H1 (cell line): ENCODE measurements at regions not wholly inside any gene's neighbourhood (a gene's known extent, or its start where the extent isn't known, plus 50 kb on each side); places are given as distances from the start of the nearest gene placed in this dataset.

ENCODE experiments used
- CTCF ChIA-PET: fragments of 300-600 bp; sonication (Branson Sonifier 250); formaldehyde crosslinking; loops from one replicate; lab custom pipeline; 2021; ENCODE audit not compliant: partially characterized antibody; lab: Charles Lee
- POLR2A ChIA-PET: fragments of 300-600 bp; sonication (Branson Sonifier 250); formaldehyde crosslinking; loops from one replicate; lab custom pipeline; 2021; ENCODE audit warnings: inconsistent platforms; ENCODE audit not compliant: partially characterized antibody; lab: Charles Lee
- DNase-seq, 2 experiments: peaks; one replicate each; pipeline versions ENCODE4 v3.0.0 to v3.0.0-alpha.2; 2010 to 2022; ENCODE audit warnings: low spot score in 2 of 2, low read depth in 1 of 2, mixed read lengths in 1 of 2
- FAIRE-seq: peaks from 2 replicates; lab custom pipeline; 2011; peaks lifted over from hg19 to GRCh38; lab: Jason Lieb, UNC
- H2AFZ ChIP-seq: 2 replicates; pipeline ENCODE4 v1.8.1; 2012; ENCODE audit warnings: low read length, inconsistent platforms
- H2AK5ac ChIP-seq: 2 replicates; pipeline ENCODE4 v1.6.1; 2013; ENCODE audit warnings: low read depth, low read length
- H2BK120ac ChIP-seq: replicated peaks from 2 replicates; pipeline ENCODE3; 2013; ENCODE audit warnings: low read depth, low read length, inconsistent platforms
- H2BK12ac ChIP-seq: 2 replicates; pipeline ENCODE4 v1.6.1; 2013; ENCODE audit warnings: low read depth, low read length
- H2BK15ac ChIP-seq: 2 replicates; pipeline ENCODE4 v1.6.1; 2013; ENCODE audit warnings: low read length
- H2BK20ac ChIP-seq: 2 replicates; pipeline ENCODE4 v1.6.1; 2013; ENCODE audit warnings: low read length
- H2BK5ac ChIP-seq: 2 replicates; pipeline ENCODE4 v1.6.1; 2013; ENCODE audit warnings: low read depth, low read length
- H3K14ac ChIP-seq: 2 replicates; pipeline ENCODE4 v1.6.1; 2013; ENCODE audit warnings: inconsistent platforms; ENCODE audit not compliant: insufficient read length
- H3K18ac ChIP-seq: 2 replicates; pipeline ENCODE4 v1.6.1; 2013; ENCODE audit warnings: low read length; ENCODE audit errors: extremely low read depth
- H3K23ac ChIP-seq: 2 replicates; pipeline ENCODE4 v1.6.1; 2013; ENCODE audit warnings: inconsistent platforms; ENCODE audit not compliant: insufficient read length
- H3K23me2 ChIP-seq: 2 replicates; pipeline ENCODE4 v1.6.1; 2013; ENCODE audit warnings: low read depth, low read length
- H3K27ac ChIP-seq: 2 replicates; pipeline ENCODE4 v1.6.1; 2011; ENCODE audit warnings: low read depth, low read length, inconsistent platforms
- H3K27me3 ChIP-seq, 4 experiments: replicated peaks in 1 of 4; 1 replicate in 1 of 4; 2 replicates in 3 of 4; pipeline versions ENCODE4 v1.6.1 to v1.8.1; 2011 to 2013; ENCODE audit warnings: low read length in 3 of 4, mild to moderate bottlenecking in 3 of 4, inconsistent platforms in 2 of 4, mixed read lengths in 2 of 4, moderate library complexity in 1 of 4; ENCODE audit not compliant: control insufficient read depth in 3 of 4, insufficient read depth in 3 of 4; ENCODE audit errors: extremely low read depth in 1 of 4
- H3K36me3 ChIP-seq, 4 experiments: 2 replicates each; pipeline versions ENCODE4 v1.6.1 to v1.8.1; 2011 to 2013; ENCODE audit warnings: mild to moderate bottlenecking in 4 of 4, low read length in 3 of 4, moderate library complexity in 2 of 4, control low read depth in 1 of 4, inconsistent platforms in 1 of 4; ENCODE audit not compliant: insufficient read depth in 4 of 4, control insufficient read depth in 2 of 4
- H3K4ac ChIP-seq: replicated peaks from 2 replicates; pipeline ENCODE3; 2013; ENCODE audit warnings: low read length, low read depth, mixed read lengths, inconsistent platforms; ENCODE audit not compliant: insufficient read length
- H3K4me1 ChIP-seq, 4 experiments: replicated peaks in 1 of 4; 1 replicate in 1 of 4; 2 replicates in 3 of 4; pipeline versions ENCODE4 v1.6.1 to v1.8.1; 2011 to 2013; ENCODE audit warnings: low read length in 3 of 4, inconsistent platforms in 2 of 4, mixed read lengths in 1 of 4; ENCODE audit not compliant: insufficient read depth in 4 of 4, control insufficient read depth in 3 of 4
- H3K4me2 ChIP-seq, 2 experiments: 2 replicates each; pipeline versions ENCODE4 v1.6.1 to v1.8.1; 2011 to 2013; ENCODE audit warnings: low read depth in 2 of 2, low read length in 2 of 2, control low read depth in 1 of 2, inconsistent platforms in 1 of 2, mild to moderate bottlenecking in 1 of 2; ENCODE audit not compliant: insufficient read depth in 1 of 2
- H3K4me3 ChIP-seq, 4 experiments: fragments of 200-600, 300-600 bp in 1 of 4; sonication (generic), shearing (Covaris generic), sonication (Bioruptor Twin) in 1 of 4; 2 replicates each; pipeline versions ENCODE4 v1.5.1 to v1.8.1; 2011 to 2016; ENCODE audit warnings: low read length in 4 of 4, low read depth in 3 of 4, control low read depth in 2 of 4, inconsistent platforms in 2 of 4, mild to moderate bottlenecking in 2 of 4, mixed read lengths in 1 of 4, moderate library complexity in 1 of 4; ENCODE audit not compliant: insufficient read depth in 2 of 4; ENCODE audit errors: extremely low read depth in 1 of 4
- H3K56ac ChIP-seq: replicated peaks from 2 replicates; pipeline ENCODE3; 2013; ENCODE audit warnings: low read depth, mild to moderate bottlenecking, mixed read lengths, low read length, inconsistent platforms; ENCODE audit not compliant: insufficient read length
- H3K79me1 ChIP-seq: 2 replicates; pipeline ENCODE4 v1.6.1; 2013; ENCODE audit warnings: low read depth, low read length, control low read depth
- H3K79me2 ChIP-seq, 2 experiments: 2 replicates each; pipeline versions ENCODE4 v1.6.1 to v1.8.1; 2012 to 2013; ENCODE audit warnings: low read length in 2 of 2, mild to moderate bottlenecking in 2 of 2, inconsistent platforms in 1 of 2; ENCODE audit not compliant: insufficient read depth in 2 of 2, control insufficient read depth in 1 of 2
- H3K9ac ChIP-seq, 4 experiments: replicated peaks in 1 of 4; 1 replicate in 1 of 4; 2 replicates in 3 of 4; pipeline versions ENCODE4 v1.6.1 to v1.8.1; 2011 to 2013; ENCODE audit warnings: low read depth in 3 of 4, low read length in 3 of 4, control low read depth in 2 of 4, mild to moderate bottlenecking in 2 of 4, moderate library complexity in 2 of 4, inconsistent platforms in 1 of 4; ENCODE audit errors: extremely low read depth in 1 of 4
- H3K9me3 ChIP-seq, 2 experiments: 2 replicates each; pipeline versions ENCODE4 v1.6.1 to v1.8.1; 2012 to 2013; ENCODE audit warnings: mild to moderate bottlenecking in 2 of 2, moderate library complexity in 2 of 2, control low read depth in 1 of 2, inconsistent platforms in 1 of 2, low read depth in 1 of 2, low read length in 1 of 2, mixed read lengths in 1 of 2; ENCODE audit not compliant: insufficient read depth in 2 of 2
- H4K20me1 ChIP-seq, 2 experiments: replicated peaks in 1 of 2; 2 replicates each; pipeline versions ENCODE3 to v1.8.1; 2011 to 2013; ENCODE audit warnings: inconsistent platforms in 2 of 2, low read length in 2 of 2, mild to moderate bottlenecking in 1 of 2; ENCODE audit not compliant: insufficient read depth in 2 of 2, control insufficient read depth in 1 of 2
- H4K5ac ChIP-seq: 2 replicates; pipeline ENCODE4 v1.6.1; 2013; ENCODE audit warnings: low read length, low read depth, mixed read lengths, inconsistent platforms; ENCODE audit not compliant: insufficient read length
- H4K8ac ChIP-seq: 2 replicates; pipeline ENCODE4 v1.8.0; 2013; ENCODE audit warnings: mild to moderate bottlenecking, moderate library complexity, low read length, inconsistent platforms; ENCODE audit not compliant: insufficient read depth; ENCODE audit errors: extremely low read depth
- H4K91ac ChIP-seq: replicated peaks from 2 replicates; pipeline ENCODE3; 2013; ENCODE audit warnings: low read length, mixed read lengths, inconsistent platforms; ENCODE audit not compliant: insufficient read length
- CEBPB ChIP-seq: IDR thresholded peaks from 2 replicates; pipeline ENCODE4 v1.6.1; 2012; ENCODE audit warnings: low read depth, low read length
- CHD1 ChIP-seq: IDR thresholded peaks from 2 replicates; pipeline ENCODE4 v1.6.1; 2012; ENCODE audit warnings: low read depth, low read length, improper control_type of control experiment
- CHD2 ChIP-seq: IDR thresholded peaks from 2 replicates; pipeline ENCODE4 v1.6.1; 2012; ENCODE audit warnings: low read length, improper control_type of control experiment
- CTBP2 ChIP-seq: IDR thresholded peaks from 2 replicates; pipeline ENCODE4 v1.7.0; 2011; ENCODE audit warnings: borderline replicate concordance, mild to moderate bottlenecking, moderate library complexity, mixed read lengths, low read length; ENCODE audit not compliant: insufficient read depth, insufficient read length
- FOSL1 ChIP-seq: IDR thresholded peaks from 2 replicates; pipeline ENCODE4 v1.6.1; 2011; ENCODE audit warnings: mild to moderate bottlenecking, low read depth, low read length, moderate library complexity; ENCODE audit not compliant: insufficient read depth
- GTF2F1 ChIP-seq: IDR thresholded peaks from 2 replicates; pipeline ENCODE4 v1.6.1; 2012; ENCODE audit warnings: low read depth, low read length, improper control_type of control experiment, borderline replicate concordance
- KDM4A ChIP-seq: IDR thresholded peaks from one replicate; pipeline ENCODE4 v1.7.1; 2012; ENCODE audit warnings: low read depth, mild to moderate bottlenecking, moderate library complexity, low read length, inconsistent platforms; ENCODE audit not compliant: severe bottlenecking
- NANOG ChIP-seq: IDR thresholded peaks from 2 replicates; pipeline ENCODE4 v1.6.1; 2011; ENCODE audit warnings: low read length, low read depth, mild to moderate bottlenecking, inconsistent platforms; ENCODE audit not compliant: insufficient read depth, poor library complexity, severe bottlenecking
- POU5F1 ChIP-seq: IDR thresholded peaks from 2 replicates; pipeline ENCODE4 v1.6.1; 2011; ENCODE audit warnings: low read depth, mild to moderate bottlenecking, low read length, moderate library complexity
- RNF2 ChIP-seq: fragments of 200-900, 300-1000 bp; sonication (generic); IDR thresholded peaks from 2 replicates; pipeline ENCODE4 v1.7.1; 2016; ENCODE audit warnings: borderline replicate concordance, low read depth, mild to moderate bottlenecking, antibody characterized with exemption, low read length; ENCODE audit not compliant: poor library complexity, severe bottlenecking; ENCODE audit errors: missing control alignments
- ZNF274 ChIP-seq: IDR thresholded peaks from 2 replicates; pipeline ENCODE4 v1.7.0; 2012; ENCODE audit warnings: low read length, borderline replicate concordance; ENCODE audit errors: extremely low read depth
- WGBS, 2 experiments: shearing (Covaris generic) in 1 of 2; methylation state at CpG; one replicate each; pipeline versions ENCODE4 v1.1.6 to v1.1.7; 2013 to 2015; ENCODE audit warnings: low lambda C conversion rate in 2 of 2, mixed read lengths in 2 of 2, inconsistent platforms in 1 of 2, low coverage in 1 of 2, missing lambda C conversion rate in 1 of 2; ENCODE audit not compliant: insufficient replicate concordance in 2 of 2, insufficient coverage in 1 of 2, insufficient read length in 1 of 2; ENCODE audit errors: extremely low coverage in 1 of 2, missing lambda C conversion rate in 1 of 2; 5-methylcytosine and 5-hydroxymethylcytosine counted together

DNA sequence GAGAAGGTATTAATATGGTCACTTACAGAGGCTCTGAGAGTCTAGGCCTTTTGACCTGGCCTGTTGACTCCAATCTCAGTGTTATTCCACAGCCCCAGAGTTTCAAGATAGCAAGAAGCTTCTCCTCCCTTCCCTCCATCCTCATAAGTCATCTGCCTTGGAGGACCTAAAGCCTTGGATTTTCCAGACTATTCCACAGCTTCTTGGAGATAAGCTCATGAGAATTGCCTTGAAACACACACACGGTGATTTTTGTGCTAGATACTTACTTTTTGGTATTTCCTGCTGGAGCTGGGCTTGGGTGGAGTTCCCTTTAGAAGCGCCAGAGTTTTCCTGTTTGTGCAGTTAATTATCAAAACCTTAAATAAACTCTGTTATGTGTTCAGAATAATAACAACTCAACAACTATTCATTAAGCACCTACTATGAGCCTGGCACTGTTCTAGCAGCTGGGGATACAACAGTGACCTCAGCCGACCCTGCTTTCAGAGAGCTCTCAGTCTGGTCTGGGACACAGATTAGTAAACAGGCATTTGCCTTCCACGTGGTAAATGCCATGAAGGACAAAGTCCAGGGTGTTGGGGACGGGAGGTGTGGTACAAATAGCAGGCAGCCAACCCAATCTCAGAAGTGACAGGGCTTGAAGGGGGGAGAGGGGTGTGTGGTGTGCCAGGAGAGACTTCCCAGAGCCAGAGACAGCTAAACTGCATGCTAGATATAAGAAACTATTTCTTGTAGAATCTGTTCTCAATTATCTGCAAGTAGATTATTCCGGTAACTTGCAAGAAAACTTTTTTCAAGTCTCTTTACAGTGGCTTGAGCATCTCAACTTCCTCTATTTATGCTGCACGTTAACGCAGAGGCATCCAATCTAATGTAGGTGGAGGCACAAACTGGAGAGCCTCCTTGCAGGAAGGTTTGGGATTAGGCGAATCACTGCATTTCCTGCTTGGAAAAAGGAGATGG lies 55.9 kb upstream of the KLF9 start:
- WGBS, 2 experiments: 83% methylated on average over 9 of the region's 9 CpGs; no CpG with 5 or more reads in 1 of the 2 experiments
- DNase-seq (no peak), FAIRE-seq (no peak)
- H2BK15ac ChIP-seq: no peak overlapping the region
- H4K5ac ChIP-seq: no peak overlapping the region
- no peak overlapping the region for H2AFZ ChIP-seq
- H3K4me2 ChIP-seq: no peak overlapping the region
- H2BK20ac ChIP-seq: no peak overlapping the region
- H4K8ac ChIP-seq: no peak overlapping the region
- H3K27ac ChIP-seq: no peak overlapping the region
- H2AK5ac ChIP-seq: no peak overlapping the region
- H2BK12ac ChIP-seq: no peak overlapping the region
- H3K4me1 ChIP-seq: peaks cover 0 to 3% (median 1%) of the 10 kb centered on the region in 4 experiments; a peak in 2 of 7 replicates
- CTCF ChIA-PET: interaction anchor here (0.9 to 2.1 kb wide), 5 partner anchors 11 to 132 kb away, joined by 3 to 8 read pairs (median 3); no protein-coding TSS in a partner anchor
- no peaks in the 10 kb centered on the region for H3K36me3 ChIP-seq
- no peak overlapping the region for H2BK5ac ChIP-seq
- H3K4ac ChIP-seq: no peak overlapping the region
- H3K79me1 ChIP-seq: no peaks in the 10 kb centered on the region
- no peak overlapping the region for H2BK120ac ChIP-seq
- H4K91ac ChIP-seq: no peak overlapping the region
- no peak overlapping the region for H3K9ac ChIP-seq
- no peaks in the 10 kb centered on the region for H3K9me3 ChIP-seq
- POLR2A ChIA-PET: no interaction called here
- H3K14ac ChIP-seq: no peak overlapping the region
- no peak overlapping the region for H3K18ac ChIP-seq
- no peaks in the 10 kb centered on the region for H3K79me2 ChIP-seq
- no peak overlapping the region for H3K56ac ChIP-seq
- no peaks in the 10 kb centered on the region for H4K20me1 ChIP-seq
- no peaks in the 10 kb centered on the region for H3K23me2 ChIP-seq
- no peaks in the 10 kb centered on the region for H3K27me3 ChIP-seq
- no peak overlapping the region for H3K4me3 ChIP-seq
- no peak overlapping the region for H3K23ac ChIP-seq
- TF ChIP-seq NANOG (no peak), CTBP2 (no peak), ZNF274 (no peak), RNF2 (no peak), CEBPB (no peak), GTF2F1 (no peak), CHD1 (no peak), POU5F1 (no peak), FOSL1 (no peak), CHD2 (no peak), KDM4A (no peak)
